ENCODE measurements at regions not wholly inside any gene's neighbourhood (a gene's known extent, or its start where the extent isn't known, plus 50 kb on each side); places are given as distances from the start of the nearest gene placed in this dataset.

GRCh38 chr13:109881961-109882558 is 95.7 kb upstream of the IRS2 start:
- DNase-seq: no peak

DNA sequence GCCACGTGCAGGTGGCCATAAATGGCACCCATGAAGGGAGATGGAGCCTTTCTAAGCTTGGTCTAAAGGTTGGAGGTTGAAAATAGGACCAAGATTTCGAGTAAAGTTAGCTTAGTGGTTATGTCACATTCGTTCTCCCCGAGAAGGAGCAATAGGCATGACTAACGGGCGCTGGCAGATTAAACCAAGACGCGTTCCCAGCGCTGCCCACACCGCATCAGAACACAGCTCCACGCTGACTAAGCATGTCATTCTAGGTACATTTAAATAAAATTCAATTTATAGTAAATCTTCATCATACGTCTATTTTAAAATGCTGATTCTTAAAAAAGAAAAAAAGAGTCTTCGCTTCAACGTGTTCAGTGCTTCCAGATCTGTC is 95.0 kb upstream of the IRS2 start:
- DNase-seq: no peak

DNA sequence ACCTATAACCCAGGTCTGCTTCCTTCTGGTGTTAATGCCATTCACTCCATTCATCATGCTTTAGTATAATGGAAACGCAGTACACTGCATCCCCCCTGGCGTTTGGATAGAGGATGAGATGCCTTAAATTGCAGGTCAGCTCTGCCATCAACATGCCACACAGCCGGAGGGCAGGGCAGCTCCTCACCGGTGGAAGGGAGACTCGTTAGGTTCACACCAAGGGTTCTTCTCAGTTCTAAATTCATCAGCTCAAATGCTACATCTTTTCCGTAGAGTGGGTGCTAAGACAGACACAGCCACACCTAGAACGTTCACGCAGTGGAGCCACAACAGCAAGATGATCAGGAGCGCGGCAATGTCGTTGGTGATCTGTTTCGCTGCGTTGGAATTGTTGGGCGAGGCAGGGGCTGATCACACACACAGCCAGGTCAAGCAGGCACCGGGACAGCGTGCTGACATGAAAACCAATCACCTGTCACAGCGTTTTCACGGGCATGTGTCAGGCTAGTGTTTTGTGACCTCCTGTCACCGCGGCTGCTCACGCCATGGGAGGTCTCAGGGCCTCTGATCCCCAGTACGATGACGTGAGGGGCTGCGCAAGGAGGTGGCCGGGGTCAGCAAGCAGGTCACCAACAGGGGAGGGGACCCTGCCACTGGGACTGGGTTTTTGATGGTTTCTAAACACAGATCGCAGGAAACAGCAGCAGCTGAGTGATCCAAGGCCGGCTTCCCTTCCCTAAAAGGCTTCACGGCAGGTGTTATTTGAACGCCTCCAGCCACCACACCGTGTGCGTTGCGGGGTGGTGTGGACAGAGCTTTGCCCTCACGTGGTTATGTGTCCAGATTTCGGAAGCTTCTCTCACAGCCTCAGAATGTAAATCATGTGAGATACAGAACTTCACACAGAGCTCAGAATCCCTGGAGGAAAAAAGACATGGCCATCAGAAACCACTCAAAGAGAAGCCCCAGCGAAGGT is 94.3 kb upstream of the IRS2 start:
- no peak for DNase-seq

- no peak for DNase-seq
These were observed 93.0 kb upstream of the IRS2 start for GRCh38 chr13:109879338-109879737.

DNA sequence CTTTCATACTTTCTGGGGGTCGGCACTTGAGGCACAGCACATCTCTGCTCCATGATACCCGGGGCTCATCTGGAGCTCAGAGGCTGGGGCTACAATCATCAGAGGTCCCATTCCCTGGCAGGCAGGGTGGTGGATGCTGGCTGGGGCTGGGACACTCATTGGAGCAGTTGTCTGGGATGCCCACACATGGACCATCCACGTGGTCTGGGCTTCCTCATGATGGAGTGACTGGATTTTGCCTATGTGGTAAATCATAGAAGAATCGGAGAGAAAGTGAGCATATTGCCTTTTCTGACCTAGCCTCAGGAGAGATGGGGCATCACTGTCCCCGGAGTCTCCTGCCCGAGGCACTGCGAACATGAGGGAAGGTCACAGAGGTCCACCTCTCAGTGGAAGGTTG is 91.4 kb upstream of the IRS2 start:
- no peak for DNase-seq

DNA sequence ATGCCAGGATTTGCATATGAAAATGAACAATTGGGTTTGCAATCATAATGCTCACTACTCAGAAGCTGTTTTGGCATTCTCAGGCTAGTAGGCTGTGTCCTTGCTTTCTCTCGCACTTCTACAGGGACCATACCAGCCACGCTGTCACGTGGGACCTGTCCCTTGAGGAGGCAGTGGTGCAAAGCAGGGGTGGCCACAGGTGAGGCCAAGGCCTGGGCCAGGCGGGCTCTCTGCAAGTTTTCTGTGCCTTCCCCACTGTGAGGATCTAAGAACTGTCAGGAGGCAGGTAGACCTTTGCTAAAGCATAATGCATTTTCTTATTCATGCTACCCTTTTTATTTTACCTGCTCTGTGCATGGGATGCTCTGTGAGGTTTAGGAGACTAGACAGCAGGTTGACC is 89.4 kb upstream of the IRS2 start:
- no peak for DNase-seq

DNA sequence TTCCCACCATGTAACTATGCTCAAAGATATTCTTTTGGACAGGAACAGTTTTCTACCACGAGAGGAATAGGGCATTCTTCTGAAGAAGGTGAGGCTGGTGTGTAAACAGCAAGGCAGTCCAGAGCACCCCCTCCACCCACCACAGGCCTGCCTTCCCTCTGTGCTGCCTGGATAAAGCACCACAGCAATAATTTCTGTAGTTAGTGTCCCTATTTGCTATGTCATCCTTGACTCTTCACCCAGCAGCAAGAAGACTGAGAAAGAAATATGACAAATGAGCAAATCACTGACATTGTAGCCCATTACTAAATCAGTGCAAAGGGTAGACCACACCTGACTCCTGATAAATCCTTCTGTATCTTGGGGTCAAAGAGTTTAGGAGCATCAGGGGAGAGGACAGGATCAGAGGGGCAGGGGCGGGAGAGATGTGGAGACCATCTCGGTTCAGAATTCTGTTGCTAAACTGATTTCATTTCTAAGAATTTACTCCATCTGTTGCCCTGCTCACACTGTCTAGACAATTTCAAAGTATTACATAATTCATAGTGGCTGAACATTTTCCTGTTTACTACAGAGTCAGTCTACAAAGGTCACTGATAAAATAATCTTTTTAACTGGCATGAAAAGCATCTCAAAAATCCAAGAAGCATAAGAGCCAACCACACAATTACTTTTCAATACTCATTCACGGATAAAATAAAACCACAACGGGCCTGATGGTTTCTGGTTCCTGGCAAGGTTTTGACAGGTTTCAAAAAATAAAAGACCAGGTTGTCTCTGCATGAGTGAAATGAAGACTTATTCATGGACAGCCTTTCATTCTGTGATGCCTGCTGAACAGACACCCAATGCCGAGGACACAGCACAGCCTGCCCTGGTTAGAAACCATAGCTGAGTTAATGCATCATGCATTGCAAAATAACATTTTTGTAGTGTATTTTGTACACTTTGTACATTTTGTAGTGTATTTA is 88.4 kb upstream of the IRS2 start:
- DNase-seq: no peak

- DNase-seq: no peak
These were observed 87.2 kb upstream of the IRS2 start for GRCh38 chr13:109873351-109874123.

GRCh38 chr13:109872864-109873263 is 86.5 kb upstream of the IRS2 start:
- no peak for DNase-seq

DNA sequence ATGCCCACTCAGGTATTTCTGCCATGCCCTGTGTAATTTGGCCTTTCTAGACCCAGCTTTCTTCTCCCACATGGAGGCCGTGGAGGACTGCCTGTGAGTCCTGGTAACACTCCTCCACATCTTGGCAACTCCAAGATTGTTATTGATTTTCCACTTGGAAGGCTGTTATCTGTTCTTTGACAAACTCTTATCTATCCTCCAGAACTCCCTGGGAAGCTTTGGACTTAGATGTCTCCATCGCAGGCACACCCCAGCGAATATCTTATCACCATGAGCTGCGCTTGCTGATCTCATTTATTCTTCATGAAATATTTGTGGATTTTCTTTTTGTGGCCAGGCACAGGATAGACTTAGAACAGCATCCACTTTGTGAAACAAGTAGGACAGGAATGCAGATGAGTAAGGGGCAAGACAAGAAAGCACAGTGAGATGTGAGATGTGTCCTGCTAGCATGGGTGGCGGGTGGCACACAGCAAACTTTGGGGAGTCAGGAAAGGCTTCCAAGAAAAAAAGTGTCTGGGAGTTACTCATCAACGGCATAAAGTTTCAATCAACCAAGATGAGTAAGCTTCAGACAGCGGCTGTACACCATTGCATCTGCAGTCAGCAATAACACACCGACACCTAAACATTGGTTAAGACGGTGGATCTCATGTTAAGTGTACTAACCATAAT is 84.5 kb upstream of the IRS2 start:
- DNase-seq: no peak

DNA sequence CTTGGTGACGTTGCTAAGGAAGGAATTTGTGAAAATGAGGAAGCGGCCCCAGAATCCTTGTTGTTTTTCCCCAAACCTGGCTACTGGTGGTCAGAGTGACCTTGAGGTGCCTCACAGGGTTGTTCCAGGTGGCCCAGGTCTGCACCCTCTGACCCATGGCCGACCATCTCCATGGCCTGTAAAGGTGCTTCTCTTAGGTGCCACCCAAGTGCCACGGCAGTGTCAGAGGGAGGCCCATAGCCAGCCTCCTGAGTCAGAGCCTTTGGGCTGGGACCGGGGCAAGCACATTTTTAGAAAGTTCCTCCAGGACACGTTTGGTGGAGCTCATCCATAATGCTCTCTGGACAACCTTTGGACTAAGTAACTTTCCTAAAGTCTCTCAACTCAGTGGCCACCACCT is 83.9 kb upstream of the IRS2 start:
- DNase-seq: no peak

DNA sequence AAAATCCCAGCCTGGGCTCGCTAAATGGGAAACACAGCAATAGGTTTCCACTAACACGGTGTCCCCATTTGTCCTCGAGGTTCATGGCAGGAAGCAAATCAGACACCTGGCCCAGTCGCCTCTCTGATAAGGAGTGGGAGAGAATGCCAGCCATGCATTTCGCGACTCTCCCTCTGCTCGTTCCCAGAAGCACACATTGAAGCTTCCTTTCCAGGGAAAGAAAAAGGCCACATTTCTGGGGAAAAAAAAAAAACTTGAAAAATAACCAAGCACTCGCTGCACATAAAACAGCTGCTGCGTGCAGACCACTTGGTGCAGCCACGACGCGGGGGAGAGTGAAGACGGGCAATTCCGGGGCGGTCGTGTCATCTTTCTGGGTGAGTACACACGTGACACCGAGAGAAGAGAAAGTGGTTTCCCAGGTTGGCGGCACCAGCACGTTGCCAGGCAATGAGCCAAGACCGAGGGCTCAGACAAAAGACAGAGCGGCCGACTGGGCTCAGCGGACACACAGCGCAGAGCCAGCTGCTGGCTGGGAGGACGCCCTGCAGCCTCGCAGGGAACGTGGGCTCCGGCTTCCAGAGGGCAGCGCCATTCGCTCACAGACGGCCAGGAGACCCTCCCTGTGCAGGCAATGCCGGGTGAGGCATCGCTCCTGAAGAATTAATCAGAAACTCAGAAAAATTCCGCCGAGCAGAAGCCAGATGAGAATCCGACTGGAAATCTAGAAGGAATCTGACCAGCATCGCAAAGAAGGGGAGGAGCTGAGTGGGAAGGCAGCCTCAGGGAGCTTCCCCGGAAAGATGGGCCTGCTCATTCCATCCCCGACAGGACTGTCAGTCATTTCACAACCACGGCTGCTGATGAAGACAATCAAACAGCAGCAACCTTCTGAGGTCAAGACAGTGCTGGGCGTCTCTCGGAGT is 83.2 kb upstream of the IRS2 start:
- peak; percentile 76 for DNase-seq

GRCh38 chr13:109868578-109869311 is 82.4 kb upstream of the IRS2 start:
- no peak for DNase-seq

DNA sequence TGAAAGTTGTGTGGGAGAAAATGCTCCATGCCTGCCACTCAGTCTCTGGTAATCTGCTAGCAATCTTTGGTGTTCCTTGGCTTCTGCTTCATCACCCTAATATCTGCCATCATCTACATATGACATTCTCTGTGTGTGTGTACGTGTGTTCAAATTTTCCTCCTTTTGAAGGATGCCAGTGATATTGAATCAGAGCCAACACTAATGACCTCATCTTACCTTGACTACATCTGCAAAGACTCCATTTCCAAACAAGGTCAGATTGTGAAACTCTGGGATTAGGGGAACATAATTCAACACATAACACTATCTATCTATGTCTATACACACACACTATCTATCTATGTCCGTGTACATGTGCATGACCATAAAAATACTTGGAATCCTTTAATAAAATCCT is 81.4 kb upstream of the IRS2 start:
- DNase-seq: no peak

DNA sequence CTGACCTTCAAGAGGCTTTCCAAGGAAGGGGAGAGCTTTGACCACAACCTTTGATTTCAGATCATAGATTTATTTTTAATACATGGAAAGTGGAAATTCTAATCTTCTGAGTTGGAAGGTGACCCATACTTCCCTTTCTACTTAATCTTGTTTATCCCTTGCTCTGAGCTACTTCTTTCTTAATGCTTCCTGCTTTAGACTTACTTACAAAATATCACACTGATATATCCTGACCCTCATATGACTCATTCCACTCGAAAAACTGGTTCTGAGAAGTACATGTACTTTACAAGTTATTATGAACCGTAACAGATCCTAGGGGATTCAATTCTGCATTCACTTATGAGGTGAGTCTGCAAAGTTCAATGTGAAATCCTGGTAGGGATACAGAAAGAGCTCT is 76.2 kb upstream of the IRS2 start:
- no peak for DNase-seq

GRCh38 chr13:109859898-109860297 is 73.5 kb upstream of the IRS2 start:
- no peak for DNase-seq

DNA sequence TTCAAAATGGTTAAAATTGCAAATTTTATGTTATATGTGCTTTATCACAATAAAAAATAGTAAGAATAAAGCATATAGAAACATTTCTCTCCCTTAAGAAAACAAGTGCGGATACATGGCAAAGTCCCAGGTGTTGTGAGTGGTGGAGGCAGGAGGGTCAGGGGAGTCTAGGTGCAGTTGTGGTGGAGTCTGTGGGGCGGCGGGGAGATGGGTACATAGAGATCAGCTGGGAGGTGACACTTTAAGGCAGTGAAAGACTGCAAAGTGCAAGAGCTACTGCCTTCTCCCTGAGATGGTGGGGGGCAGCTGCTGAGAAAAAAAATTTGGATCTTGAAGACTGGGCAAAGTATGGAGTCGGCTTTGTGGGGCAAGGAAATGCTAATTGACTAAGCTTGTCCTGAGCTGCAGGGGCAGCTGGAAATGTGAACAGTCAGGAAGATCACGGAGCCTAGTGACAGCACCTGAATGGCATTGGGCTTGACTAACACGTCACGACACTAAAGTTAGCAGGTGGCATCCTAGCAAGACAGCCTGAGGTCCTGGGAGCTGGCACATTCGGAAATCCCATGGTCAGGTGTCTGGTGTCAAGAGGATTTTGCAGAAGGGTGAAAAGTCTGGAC is 72.9 kb upstream of the IRS2 start:
- DNase-seq: peak; percentile 37

DNA sequence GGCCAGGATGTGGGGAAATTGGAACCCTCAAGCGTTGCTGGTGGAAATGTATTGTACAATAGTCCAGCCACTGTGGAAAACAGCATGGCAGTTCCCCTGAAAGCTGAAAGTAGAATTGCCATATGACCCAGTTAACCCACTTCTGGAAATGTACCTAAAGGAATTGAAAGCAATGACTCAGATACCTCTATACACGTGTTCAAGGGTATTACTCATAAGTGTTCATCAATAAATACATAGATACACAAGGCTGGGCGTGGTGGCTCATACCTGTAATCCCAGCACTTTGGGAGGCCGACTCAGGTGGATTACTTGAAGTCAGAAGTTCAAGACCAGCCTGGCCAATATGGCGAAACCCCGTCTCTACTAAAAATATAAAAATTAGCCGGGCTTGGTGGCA is 71.9 kb upstream of the IRS2 start:
- DNase-seq: no peak

GRCh38 chr13:109857803-109858202 is 71.4 kb upstream of the IRS2 start:
- DNase-seq: no peak

Measured in tongue (tissue), 1 donor.